HFF-Myc (cell line): ENCODE measurements at regions not wholly inside any gene's neighbourhood (a gene's known extent, or its start where the extent isn't known, plus 50 kb on each side); places are given as distances from the start of the nearest gene placed in this dataset.

Experiments used
- DNase-seq: peaks from one replicate; pipeline ENCODE4 v3.0.0-alpha.2; 2011; ENCODE audit warnings: low read depth; ENCODE audit errors: extremely low read depth
- H3K4me3 ChIP-seq: replicated peaks from 2 replicates; pipeline ENCODE4 v1.5.1; 2011; ENCODE audit warnings: low read depth, mild to moderate bottlenecking, control low read depth, low read length
- TF ChIP-seq, protein P1 (sequence below): IDR thresholded peaks from 2 replicates; pipeline ENCODE4 v1.5.1; 2012; ENCODE audit warnings: mild to moderate bottlenecking, low read depth, low read length, control low read depth; ENCODE audit errors: missing control alignments

DNA sequence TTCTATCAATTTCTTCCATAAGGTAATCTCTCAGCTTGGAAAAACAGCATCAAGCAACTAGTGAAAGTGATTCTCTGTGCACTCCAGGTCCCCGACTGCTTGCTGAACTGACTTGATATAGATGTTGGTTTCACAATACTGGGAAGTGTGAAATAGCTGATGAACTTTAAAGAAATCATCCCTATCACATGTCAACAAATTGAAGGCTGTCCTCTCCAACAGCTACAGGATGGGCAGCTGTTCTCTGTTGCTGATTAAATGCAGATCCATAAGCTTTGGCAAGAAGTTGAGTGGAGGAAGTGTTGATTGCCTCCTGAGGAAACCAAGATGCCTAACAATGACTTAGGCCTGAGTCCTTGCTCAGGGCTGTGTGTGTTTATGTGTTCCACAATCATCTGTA is 130.4 kb upstream of the GDF10 start:
- no peak for DNase-seq
- TF ChIP-seq, protein P1, sequence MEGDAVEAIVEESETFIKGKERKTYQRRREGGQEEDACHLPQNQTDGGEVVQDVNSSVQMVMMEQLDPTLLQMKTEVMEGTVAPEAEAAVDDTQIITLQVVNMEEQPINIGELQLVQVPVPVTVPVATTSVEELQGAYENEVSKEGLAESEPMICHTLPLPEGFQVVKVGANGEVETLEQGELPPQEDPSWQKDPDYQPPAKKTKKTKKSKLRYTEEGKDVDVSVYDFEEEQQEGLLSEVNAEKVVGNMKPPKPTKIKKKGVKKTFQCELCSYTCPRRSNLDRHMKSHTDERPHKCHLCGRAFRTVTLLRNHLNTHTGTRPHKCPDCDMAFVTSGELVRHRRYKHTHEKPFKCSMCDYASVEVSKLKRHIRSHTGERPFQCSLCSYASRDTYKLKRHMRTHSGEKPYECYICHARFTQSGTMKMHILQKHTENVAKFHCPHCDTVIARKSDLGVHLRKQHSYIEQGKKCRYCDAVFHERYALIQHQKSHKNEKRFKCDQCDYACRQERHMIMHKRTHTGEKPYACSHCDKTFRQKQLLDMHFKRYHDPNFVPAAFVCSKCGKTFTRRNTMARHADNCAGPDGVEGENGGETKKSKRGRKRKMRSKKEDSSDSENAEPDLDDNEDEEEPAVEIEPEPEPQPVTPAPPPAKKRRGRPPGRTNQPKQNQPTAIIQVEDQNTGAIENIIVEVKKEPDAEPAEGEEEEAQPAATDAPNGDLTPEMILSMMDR = no peak
- H3K4me3 ChIP-seq = no peak overlapping the region

DNA sequence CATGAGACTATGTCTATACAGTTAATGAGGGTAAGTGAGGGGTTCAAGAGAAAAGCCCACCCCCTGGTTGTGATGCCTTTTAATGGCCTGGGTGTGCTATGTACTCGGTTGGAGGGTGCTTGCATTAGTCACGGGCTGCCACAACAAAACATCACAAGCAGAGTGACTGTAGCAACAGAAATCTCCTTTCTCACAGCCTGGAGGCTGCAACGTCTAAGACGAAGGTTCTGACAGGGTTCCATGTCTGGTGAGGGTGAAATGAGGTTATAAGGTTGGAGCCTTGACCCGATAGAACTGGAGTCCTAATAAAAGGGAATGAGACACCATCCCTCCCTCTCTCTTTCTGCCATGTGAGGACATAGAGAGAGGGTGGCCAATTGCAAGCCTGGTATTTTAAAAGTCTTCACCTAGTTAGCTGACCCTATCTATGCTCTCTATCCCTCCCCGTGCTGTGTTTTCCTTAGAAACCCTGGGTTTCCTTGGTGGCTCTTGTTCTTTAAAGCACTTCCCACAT is 126.0 kb upstream of the GDF10 start:
- TF ChIP-seq, protein P1 = no peak
- no peak for DNase-seq
- H3K4me3 ChIP-seq = no peak overlapping the region

DNA sequence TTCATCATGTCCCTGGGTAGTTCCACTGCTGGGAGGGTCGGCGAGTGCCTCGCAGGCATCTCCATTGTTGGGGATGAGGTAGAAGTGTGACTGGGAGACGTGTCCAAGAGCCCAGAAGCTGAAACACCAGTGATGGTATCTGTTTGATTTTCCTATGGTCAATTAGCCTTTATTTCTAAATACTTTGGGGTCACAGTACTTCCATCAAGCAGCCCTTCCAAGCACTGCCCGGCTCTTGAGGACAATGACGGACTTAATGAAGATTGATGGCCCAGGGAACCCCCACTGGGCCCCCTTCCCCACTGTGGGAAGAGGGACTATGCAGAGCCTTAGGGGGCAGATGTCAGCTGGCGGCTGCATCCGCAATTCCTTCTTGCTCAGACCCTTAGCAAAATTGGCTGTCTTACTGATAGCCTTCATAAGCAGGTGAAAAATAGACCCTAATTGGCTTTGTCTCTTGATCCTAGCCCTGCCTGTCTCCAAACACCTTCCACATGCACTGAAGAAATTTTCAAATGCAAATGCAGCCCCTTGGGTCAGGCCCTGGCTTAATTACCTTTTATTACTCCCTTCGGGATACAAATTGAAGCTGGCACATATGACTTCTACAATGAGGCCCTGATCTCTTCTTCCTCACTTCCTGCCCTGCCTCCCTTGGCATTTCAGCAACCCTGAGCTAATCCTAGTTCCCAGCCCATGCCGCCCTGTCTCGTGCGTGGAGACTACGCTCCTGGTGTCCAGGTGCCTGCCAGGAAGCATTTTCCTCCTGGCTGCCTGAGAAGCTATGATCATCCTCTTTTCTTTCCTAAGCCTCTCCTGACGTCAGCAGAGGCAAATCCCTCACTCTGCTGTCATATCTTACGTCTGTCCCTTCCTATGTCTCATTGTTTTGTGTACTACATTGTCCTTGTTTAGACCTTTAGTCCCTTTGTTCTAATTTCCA is 124.5 kb upstream of the GDF10 start:
- no peak overlapping the region for H3K4me3 ChIP-seq
- no peak for DNase-seq
- TF ChIP-seq, protein P1 = no peak

DNA sequence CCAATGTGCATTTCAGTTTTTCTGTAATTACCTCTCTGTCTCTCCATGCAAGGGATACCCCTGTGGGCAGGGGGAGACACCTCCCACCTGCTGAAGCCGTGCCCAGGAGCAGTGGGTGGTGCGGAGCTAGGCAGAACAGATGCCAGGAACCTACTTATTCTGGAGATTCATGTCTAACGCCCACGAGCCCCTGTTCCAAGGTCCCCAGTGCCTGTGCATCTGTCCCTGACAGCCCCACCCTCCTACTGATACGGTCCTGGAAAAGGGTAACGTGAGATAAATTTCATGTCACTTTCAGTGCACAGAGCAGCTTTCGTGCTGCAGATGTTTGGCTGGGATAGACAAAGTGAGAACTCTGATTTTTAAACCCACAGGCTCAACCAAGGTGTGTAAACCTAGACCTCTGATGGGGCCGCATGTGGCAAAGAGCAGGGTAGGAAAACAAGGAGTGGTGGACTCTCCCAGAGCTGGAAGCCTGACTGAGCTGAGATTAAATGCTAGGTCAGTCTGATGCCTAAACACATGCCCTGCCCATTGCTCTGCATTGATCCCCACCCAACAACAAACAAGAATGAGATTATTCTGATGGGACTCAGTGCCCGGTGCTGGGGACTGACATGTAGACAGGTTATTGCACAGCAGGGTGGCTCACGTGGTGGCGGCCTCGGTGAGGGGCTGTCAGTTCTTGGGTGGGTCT is 123.6 kb upstream of the GDF10 start:
- H3K4me3 ChIP-seq = no peak overlapping the region
- TF ChIP-seq, protein P1 = no peak
- no peak for DNase-seq

DNA sequence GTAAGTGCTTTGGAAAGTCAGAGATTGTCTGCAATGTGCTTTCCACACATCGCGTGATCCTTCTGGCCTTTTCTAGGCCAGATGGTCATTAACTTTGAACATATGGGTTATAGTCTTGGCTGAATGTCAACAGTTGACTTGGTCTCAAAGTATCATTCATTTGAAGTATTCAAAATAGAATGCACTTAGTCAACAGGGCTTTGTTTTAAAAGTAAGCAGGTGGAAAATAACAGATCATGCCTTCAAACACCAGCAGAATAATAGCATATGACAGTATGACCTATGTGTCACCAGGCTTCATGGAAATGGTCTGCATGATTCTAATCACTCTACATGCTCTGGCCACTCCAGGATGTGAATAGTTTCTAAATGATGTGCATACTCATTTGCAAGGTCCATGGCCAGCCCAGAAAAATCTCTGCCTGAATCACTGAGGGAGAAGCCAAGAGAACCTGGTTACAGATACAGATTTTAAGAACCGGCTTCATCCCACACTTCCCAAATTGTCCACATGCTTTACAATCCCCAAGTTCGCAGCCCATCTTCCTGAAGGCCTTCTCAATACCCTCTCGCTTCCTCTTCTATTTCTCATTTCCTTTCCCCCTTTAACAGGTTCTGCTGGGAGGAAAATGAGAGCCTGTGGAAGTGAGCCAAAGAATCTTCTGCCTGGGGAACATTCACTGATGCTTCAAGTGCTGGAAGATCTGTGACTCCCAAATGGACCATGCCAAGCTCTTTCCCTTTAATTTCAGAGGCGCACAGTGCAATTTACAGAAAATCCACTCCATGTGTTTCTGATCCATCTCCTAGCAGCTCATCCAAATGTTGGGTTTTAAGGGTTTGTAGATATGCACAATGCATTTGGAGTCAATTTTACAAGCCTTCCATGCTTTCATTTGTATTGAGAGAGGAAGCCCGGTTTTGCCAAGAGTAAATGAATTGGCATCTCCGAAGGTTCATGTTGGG is 122.8 kb upstream of the GDF10 start:
- TF ChIP-seq, protein P1 = no peak
- no peak overlapping the region for H3K4me3 ChIP-seq
- DNase-seq = no peak
